HG03045 (cell line): ENCODE measurements at regions not wholly inside any gene's neighbourhood (a gene's known extent, or its start where the extent isn't known, plus 50 kb on each side); places are given as distances from the start of the nearest gene placed in this dataset.
"Not testable (repeated sequence)": the region's sequence is repeated elsewhere in the genome, so short reads cannot be mapped to it uniquely, and the experiment has no call there.

Experiments
- ATAC-seq: cut with Tn5 transposase; IDR thresholded peaks from one replicate; pipeline ENCODE4 v1.9.1; 2021; ENCODE audit warnings: mild to moderate bottlenecking, moderate library complexity; ENCODE audit not compliant: unreplicated experiment

DNA sequence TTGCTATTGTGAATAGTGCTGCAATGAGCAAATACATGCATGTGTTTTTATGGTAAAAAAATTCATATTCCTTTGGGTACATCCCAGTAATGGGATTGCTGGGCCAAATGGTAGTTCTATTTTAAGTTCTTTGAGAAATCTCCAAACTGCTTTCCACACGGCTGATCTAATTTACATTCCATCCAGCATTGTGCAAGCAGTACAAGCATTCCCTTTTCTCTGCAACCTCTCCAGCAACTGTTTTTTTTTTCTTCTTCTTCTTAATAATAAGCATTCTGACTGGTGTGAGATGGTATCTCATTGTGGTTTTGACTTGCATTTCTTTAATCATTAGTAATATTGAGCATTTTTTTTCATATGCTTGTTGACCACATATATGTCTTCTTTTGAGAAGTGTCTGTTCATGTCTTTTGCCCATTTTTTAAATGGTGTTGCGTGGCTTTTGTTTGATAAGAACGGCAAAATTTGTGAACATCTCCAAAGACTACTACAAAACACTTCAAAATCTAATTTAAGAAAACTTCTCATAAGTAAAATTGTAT is 136.1 kb upstream of the MYO3A start:
- ATAC-seq, result no peak

DNA sequence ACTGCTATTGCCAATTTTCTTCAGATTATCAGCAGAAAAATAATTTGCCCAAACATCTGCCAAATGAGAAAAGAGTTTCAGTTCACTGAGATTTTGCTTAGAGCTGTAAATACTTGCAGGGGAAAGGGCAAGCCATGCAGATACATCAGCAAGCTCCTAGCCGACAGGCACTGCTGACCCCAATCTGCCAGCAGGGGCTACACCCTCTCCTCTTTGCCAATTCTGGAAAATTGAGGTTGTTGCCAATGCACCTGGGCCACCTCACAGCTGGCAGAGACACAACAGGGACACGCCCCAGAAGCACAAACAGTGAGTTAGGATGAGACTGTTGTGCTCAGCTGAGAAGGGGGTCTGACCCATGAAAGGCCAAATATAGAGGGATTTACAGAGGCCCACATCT is 129.5 kb upstream of the MYO3A start:
- ATAC-seq, result no peak

GRCh38 chr10:25805986-25806385 is 128.0 kb upstream of the MYO3A start:
- no peak for ATAC-seq

DNA sequence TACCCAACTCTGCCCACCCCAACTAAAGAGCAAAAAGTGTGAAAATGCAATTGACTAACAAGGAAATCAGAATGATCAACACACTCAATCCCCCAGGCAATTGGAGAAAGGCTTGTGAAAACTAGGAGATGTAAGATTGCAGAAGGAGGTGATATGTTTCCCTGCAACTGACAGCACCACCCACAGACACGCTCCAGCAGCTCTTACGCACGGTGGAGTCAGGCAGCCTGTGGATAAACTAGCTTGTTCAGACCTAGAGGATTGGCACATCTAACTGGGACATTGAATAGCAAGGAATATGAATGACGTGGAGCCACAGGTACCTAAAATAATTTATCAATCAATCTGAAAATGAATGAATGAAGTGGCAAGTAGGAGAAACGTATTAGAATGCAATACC is 125.7 kb upstream of the MYO3A start:
- no peak for ATAC-seq

DNA sequence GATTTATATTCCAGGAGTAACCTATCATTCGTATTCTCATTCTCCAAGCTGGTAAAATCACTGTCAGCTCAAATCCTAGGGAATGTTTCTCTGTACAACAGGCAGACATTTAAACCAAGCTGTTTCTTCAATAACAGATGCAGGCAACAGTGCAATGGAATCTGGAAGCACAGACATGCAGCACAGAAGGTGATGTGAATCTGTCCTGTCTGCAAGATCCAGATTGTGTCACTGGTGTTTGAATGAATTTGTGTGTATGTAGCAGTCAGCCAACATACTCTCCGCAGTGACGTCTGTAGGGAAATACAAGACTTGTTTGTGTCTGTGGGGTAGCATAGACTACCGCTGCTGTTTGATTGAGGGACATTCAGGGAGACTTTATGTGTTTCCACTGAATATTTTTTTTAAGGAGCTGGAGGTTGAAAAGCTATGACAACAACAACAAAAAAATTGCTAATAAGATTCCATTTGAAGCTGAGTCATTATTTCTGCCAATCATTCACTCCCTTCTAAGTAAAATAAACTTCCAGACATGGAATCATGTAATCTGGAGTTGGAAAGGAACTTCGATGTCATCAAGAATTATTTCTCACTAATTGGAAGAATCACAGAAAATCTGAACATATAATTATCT is 122.9 kb upstream of the MYO3A start:
- no peak for ATAC-seq

GRCh38 chr10:25813511-25813910 is 120.5 kb upstream of the MYO3A start:
- ATAC-seq, result no peak

- no peak for ATAC-seq
Measured at GRCh38 chr10:25815236-25815635, 118.8 kb upstream of the MYO3A start.

DNA sequence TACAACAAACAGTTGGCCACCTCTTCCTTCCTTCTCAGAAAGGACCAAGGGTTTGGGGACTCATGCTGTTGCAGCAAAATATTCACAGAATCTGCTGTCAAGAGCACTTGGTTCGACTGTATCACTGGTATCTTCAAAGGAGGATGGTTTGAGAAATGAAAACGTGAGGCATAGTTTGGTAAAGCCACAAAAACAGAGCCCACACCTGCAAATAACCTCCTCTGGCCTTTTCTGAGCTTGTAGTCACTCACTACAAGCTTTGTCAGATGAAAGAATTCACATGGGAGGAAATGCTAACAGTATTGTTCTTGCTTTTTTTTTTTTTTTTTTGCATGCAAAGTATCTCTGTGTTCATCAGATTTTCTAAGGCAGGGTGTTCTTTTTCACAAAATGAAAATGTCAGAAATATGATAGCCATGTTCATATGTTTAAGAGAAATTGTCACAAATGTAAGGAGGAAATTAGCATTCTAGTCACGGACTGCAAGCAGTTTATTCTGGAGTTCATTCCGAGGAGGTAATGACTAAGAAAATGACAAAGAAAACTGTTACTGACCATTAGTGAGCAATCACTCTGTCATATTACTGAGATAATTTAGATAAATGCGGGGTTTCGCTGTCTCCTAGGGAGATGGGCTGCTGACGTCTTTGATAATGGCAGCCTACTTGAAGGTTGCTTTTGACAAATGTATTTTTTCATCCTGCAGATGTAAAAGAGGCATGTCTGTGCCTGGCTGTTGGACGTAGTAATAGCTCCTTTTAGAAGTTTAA is 117.8 kb upstream of the MYO3A start:
- ATAC-seq, result no peak

DNA sequence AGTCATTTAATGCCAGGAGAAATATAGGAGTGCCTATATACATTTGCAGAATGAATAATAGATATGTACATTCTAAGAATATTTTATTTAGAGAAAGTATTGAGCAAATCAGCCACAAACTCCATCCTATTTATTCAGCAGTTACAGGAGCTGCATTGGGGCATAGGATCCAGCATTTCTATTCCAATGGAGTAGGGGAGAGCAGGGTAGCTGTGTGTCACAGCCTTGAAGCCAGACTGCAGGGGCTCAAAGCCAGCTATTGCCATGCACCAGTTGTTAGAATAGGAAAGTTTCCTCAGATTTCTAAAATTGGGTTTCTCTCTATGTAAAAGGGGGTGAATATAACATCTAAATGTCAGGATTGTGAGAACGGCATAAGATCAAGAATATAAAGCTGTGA is 116.8 kb upstream of the MYO3A start:
- ATAC-seq, result no peak

- no peak for ATAC-seq
Measured at GRCh38 chr10:25818751-25819150, 115.3 kb upstream of the MYO3A start.

DNA sequence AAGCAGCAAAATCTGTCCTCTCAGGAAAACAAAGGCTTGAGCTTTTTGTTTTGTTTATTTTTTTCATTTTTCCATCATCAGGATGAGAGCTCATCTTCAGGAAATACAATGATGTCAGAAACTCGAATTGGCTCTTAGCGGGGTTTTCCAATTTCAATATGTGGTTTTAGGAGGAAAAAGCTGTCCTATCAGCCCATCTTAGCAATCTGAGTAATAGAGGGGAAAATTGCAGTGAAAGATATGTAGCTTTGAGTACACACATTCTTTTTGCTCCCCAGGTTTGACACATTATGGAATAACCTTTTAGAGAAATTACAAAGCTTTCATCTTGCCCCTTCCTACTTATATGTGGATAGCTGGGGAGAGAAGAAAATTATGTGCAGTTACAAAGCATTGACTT is 113.6 kb upstream of the MYO3A start:
- no peak for ATAC-seq

GRCh38 chr10:25820874-25821273 is 113.2 kb upstream of the MYO3A start:
- no peak for ATAC-seq

DNA sequence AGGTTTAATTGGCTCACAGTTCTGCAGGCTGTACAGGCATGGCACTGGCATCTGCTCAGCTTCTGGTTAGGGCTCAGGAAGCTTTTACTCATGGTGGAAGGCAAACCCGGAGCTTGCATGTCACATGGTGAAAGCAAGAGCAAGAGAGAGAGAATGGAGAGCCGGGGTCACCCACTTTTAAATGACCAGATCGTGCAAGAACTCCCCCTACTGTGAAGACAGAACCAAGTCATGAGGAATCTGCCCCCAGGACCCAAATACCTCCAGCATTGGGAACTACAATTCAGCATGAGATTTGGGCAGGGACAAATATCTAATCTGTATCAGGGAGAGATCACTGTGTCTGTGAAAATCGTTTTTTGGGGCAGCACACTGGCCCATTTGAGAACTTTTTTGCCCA is 110.0 kb upstream of the MYO3A start:
- ATAC-seq, result no peak

- no peak for ATAC-seq
Measured at GRCh38 chr10:25828475-25828874, 105.6 kb upstream of the MYO3A start.

GRCh38 chr10:25831080-25831479 is 102.9 kb upstream of the MYO3A start:
- ATAC-seq, result no peak

GRCh38 chr10:25839683-25840082 is 94.3 kb upstream of the MYO3A start:
- ATAC-seq, result no peak

DNA sequence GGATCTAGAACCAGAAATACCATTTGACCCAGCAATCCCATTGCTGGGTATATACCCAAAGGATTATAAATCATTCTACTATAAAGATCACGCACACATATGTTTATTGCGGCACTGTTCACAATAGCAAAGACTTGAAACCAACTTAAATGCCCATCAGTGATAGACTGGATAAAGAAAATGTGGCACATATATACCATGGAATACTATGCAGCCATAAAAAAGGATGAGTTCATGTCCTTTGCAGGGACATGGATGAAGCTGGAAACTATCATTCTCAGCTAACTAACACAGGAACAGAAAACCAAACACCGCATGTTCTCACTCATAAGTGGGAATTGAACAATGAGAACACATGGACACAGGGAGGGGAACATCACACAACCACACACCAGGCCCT is 93.2 kb upstream of the MYO3A start:
- ATAC-seq, result not testable (repeated sequence)

DNA sequence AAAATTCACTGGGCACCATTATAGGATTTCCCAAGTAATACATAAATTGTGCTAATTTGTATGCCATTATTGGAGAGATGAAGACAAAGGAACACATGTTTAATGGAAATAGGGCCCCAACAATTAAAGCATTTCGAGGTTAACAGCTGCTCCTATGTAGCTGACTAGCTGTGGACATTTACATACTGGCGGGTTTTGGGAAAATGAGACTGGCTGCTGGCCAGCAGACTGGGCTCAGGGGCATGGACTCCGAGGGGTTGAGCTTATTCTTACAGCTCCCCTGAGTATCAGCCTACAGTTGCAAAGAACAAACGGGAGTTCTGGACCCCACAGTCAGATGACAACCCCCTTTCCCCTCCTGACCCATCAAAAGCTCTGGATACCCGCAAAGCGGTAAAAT is 91.9 kb upstream of the MYO3A start:
- ATAC-seq, result no peak

DNA sequence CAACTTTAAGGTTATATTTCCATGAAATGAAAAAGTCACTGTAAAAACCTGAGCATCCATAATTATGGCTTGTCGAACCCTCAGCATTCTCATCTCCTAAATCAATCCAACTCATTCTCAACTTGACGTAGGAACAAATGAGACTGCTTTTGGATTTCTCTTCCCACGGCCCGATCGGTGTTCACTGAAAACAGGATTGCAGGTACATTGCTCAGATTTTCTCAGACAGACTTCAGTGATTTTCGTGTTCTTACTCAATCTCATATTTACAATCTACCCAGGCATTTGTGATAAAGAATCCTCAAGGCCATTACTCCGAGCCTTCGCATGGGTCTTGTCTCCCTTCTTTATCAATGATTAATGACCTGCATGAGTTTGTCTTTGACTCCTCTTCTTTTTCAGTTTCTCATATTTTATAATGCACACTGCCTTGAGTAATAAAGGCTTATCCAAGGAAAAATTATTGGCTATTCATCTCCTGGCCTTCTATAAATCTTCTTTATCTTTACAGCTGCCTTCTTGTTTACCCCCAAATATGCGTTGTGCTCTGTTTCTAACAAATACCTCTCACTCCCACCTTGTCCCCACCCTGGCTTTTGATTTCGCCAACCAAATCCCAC is 90.4 kb upstream of the MYO3A start:
- no peak for ATAC-seq

GRCh38 chr10:25844716-25845115 is 89.3 kb upstream of the MYO3A start:
- not testable (repeated sequence) for ATAC-seq

DNA sequence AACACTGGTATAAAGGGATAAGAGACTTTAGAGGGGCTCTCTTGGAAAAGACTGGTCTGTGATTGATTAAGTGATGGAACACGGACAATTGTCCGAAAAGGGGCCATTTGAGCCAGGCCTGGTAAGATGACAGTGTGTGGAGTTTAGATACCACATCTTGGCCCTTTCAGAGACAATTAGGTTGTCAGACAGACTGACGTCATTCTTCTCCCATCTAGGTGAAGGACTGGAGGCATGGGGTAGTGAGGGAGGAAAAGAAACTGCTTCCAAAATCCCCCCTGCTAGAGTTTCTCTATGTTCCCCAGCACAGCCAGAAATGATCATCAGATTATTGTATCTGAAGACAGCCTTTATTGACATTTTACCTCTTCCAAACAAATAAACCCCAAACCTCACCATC is 84.8 kb upstream of the MYO3A start:
- no peak for ATAC-seq

- no peak for ATAC-seq
Measured at GRCh38 chr10:25849988-25850387, 84.0 kb upstream of the MYO3A start.
